CD4-positive, alpha-beta memory T cell (primary cell): ENCODE measurements at regions not wholly inside any gene's neighbourhood (a gene's known extent, or its start where the extent isn't known, plus 50 kb on each side); places are given as distances from the start of the nearest gene placed in this dataset.

Experiments used
- CTCF ChIA-PET: fragments of 350-600 bp; sonication (Branson Sonifier 250); formaldehyde crosslinking; loops from one replicate; lab custom pipeline; 2021; ENCODE audit warnings: inconsistent platforms; ENCODE audit not compliant: partially characterized antibody; lab: Charles Lee
- POLR2A ChIA-PET: fragments of 350-600 bp; sonication (Branson Sonifier 250); formaldehyde crosslinking; loops from one replicate; lab custom pipeline; 2021; ENCODE audit not compliant: partially characterized antibody; lab: Charles Lee
- DNase-seq, 5 donors: peaks; one replicate each; pipeline versions ENCODE4 v3.0.0 to v3.0.0-alpha.2; 2020 to 2022; ENCODE audit warnings: mixed read lengths in 1 of 5
- H3K27ac ChIP-seq: one replicate; pipeline ENCODE4 v1.7.0; 2013; ENCODE audit warnings: low read depth, low read length
- H3K27me3 ChIP-seq: 2 replicates; pipeline ENCODE4 v1.7.0; 2013; ENCODE audit warnings: mild to moderate bottlenecking, low read length, moderate library complexity; ENCODE audit not compliant: insufficient read depth
- H3K36me3 ChIP-seq: 2 replicates; pipeline ENCODE4 v1.7.0; 2013; ENCODE audit warnings: mild to moderate bottlenecking, low read length, moderate library complexity; ENCODE audit not compliant: insufficient read depth
- H3K4me1 ChIP-seq: 2 replicates; pipeline ENCODE4 v1.7.0; 2013; ENCODE audit warnings: mild to moderate bottlenecking, low read length, moderate library complexity; ENCODE audit not compliant: insufficient read depth
- H3K4me3 ChIP-seq, 2 donors: one replicate each; pipeline ENCODE4 v1.7.0; 2013; ENCODE audit warnings: low read length in 2 of 2, mild to moderate bottlenecking in 1 of 2
- H3K9me3 ChIP-seq, 2 donors: one replicate each; pipeline ENCODE4 v1.7.0; 2013; ENCODE audit warnings: low read length in 2 of 2, control low read depth in 1 of 2; ENCODE audit not compliant: control insufficient read depth in 1 of 2
- H3K27ac Mint-ChIP-seq, 7 donors: one replicate each; pipeline ENCODE4 v1.8.0; 2020 to 2021; ENCODE audit warnings: mixed read lengths in 7 of 7, mild to moderate bottlenecking in 6 of 7, inconsistent platforms in 3 of 7, moderate library complexity in 3 of 7
- H3K27me3 Mint-ChIP-seq, 2 donors: one replicate each; pipeline ENCODE4 v1.8.0; 2020 to 2021; ENCODE audit warnings: mixed read lengths in 2 of 2
- H3K36me3 Mint-ChIP-seq, 2 donors: one replicate each; pipeline ENCODE4 v1.8.0; 2020 to 2021; ENCODE audit warnings: mixed read lengths in 2 of 2, inconsistent platforms in 1 of 2, mild to moderate bottlenecking in 1 of 2
- H3K4me1 Mint-ChIP-seq, 4 donors: one replicate each; pipeline ENCODE4 v1.8.0; 2020 to 2021; ENCODE audit warnings: mixed read lengths in 4 of 4, mild to moderate bottlenecking in 1 of 4
- H3K4me3 Mint-ChIP-seq, 8 donors: one replicate each; pipeline ENCODE4 v1.8.0; 2020 to 2021; ENCODE audit warnings: mixed read lengths in 8 of 8, mild to moderate bottlenecking in 7 of 8, moderate library complexity in 6 of 8, inconsistent platforms in 3 of 8
- H3K9me3 Mint-ChIP-seq, 8 donors: one replicate each; pipeline ENCODE4 v1.8.0; 2020 to 2021; ENCODE audit warnings: mixed read lengths in 8 of 8, mild to moderate bottlenecking in 5 of 8, inconsistent platforms in 3 of 8, moderate library complexity in 1 of 8
- intact Hi-C: fragments of 100-400 bp; cut with micrococcal nuclease; formaldehyde crosslinking; loops from one replicate; pipeline ENCODE4 v1.15.1; 2023

- Mint-ChIP-seq H3K27ac (no peak overlapping the region), H3K9me3 (peaks cover 0 to 14% (median 7%) of the 10 kb centered on the region in 8 donors), H3K27me3 (no peaks in the 10 kb centered on the region), H3K4me1 (no peaks in the 10 kb centered on the region), H3K36me3 (no peaks in the 10 kb centered on the region), H3K4me3 (no peak overlapping the region)
- Histone ChIP-seq H3K4me1 (no peaks in the 10 kb centered on the region), H3K36me3 (no peaks in the 10 kb centered on the region), H3K27ac (no peak overlapping the region), H3K9me3 (no peaks in the 10 kb centered on the region), H3K4me3 (no peak overlapping the region), H3K27me3 (no peaks in the 10 kb centered on the region)
- intact Hi-C loops = no loop called here
- ChIA-PET POLR2A (no interaction called here), CTCF (no interaction called here)
- no peak for DNase-seq
Observed at GRCh38 chr1:216907100-216907499, 183.9 kb upstream of the ESRRG start.

- intact Hi-C loops = no loop called here
- no peak for DNase-seq
- ChIA-PET POLR2A (no interaction called here), CTCF (no interaction called here)
- Mint-ChIP-seq H3K4me1 (no peaks in the 10 kb centered on the region), H3K27me3 (no peaks in the 10 kb centered on the region), H3K9me3 (peaks cover 0 to 10% (median 3%) of the 10 kb centered on the region in 8 donors), H3K4me3 (no peak overlapping the region), H3K36me3 (no peaks in the 10 kb centered on the region), H3K27ac (no peak overlapping the region)
- Histone ChIP-seq H3K4me1 (no peaks in the 10 kb centered on the region), H3K4me3 (no peak overlapping the region), H3K27me3 (no peaks in the 10 kb centered on the region), H3K9me3 (no peaks in the 10 kb centered on the region), H3K36me3 (no peaks in the 10 kb centered on the region), H3K27ac (no peak overlapping the region)
Observed at GRCh38 chr1:216905781-216906180, 182.6 kb upstream of the ESRRG start.

- Histone ChIP-seq H3K4me3 (no peak overlapping the region), H3K27ac (no peak overlapping the region), H3K4me1 (no peaks in the 10 kb centered on the region), H3K9me3 (no peaks in the 10 kb centered on the region), H3K27me3 (no peaks in the 10 kb centered on the region), H3K36me3 (no peaks in the 10 kb centered on the region)
- POLR2A ChIA-PET = no interaction called here
- Mint-ChIP-seq H3K36me3 (no peaks in the 10 kb centered on the region), H3K4me3 (no peak overlapping the region), H3K27me3 (no peaks in the 10 kb centered on the region), H3K9me3 (peaks cover 0 to 10% (median 5%) of the 10 kb centered on the region in 8 donors), H3K4me1 (no peaks in the 10 kb centered on the region), H3K27ac (no peak overlapping the region)
- DNase-seq = no peak
- CTCF ChIA-PET = no interaction called here
- intact Hi-C loops = no loop called here
Observed at GRCh38 chr1:216905137-216905536, 181.9 kb upstream of the ESRRG start.

GRCh38 chr1:216904471-216904870 lies 181.2 kb upstream of the ESRRG start:
- H3K4me3 ChIP-seq = no peak overlapping the region
- Mint-ChIP-seq H3K36me3 (no peaks in the 10 kb centered on the region), H3K4me3 (no peak overlapping the region), H3K4me1 (no peaks in the 10 kb centered on the region), H3K9me3 (peaks cover 0 to 10% (median 5%) of the 10 kb centered on the region in 8 donors), H3K27ac (no peak overlapping the region), H3K27me3 (no peaks in the 10 kb centered on the region)
- ChIA-PET CTCF (no interaction called here), POLR2A (no interaction called here)
- no peak for DNase-seq
- H3K27ac ChIP-seq = no peak overlapping the region
- no peaks in the 10 kb centered on the region for H3K9me3 ChIP-seq
- H3K4me1 ChIP-seq = no peaks in the 10 kb centered on the region
- intact Hi-C loops = no loop called here
- H3K36me3 ChIP-seq = no peaks in the 10 kb centered on the region
- no peaks in the 10 kb centered on the region for H3K27me3 ChIP-seq

- H3K27ac ChIP-seq = no peak overlapping the region
- Mint-ChIP-seq H3K4me3 (no peak overlapping the region), H3K9me3 (peaks cover 0 to 10% (median 4%) of the 10 kb centered on the region in 8 donors), H3K36me3 (no peaks in the 10 kb centered on the region), H3K27me3 (no peaks in the 10 kb centered on the region), H3K4me1 (no peaks in the 10 kb centered on the region), H3K27ac (no peak overlapping the region)
- ChIA-PET POLR2A (no interaction called here), CTCF (no interaction called here)
- no peak for DNase-seq
- no peaks in the 10 kb centered on the region for H3K27me3 ChIP-seq
- H3K36me3 ChIP-seq = no peaks in the 10 kb centered on the region
- intact Hi-C loops = no loop called here
- no peak overlapping the region for H3K4me3 ChIP-seq
- H3K9me3 ChIP-seq = no peaks in the 10 kb centered on the region
- H3K4me1 ChIP-seq = no peaks in the 10 kb centered on the region
Observed at GRCh38 chr1:216903382-216903740, 180.1 kb upstream of the ESRRG start.

GRCh38 chr1:216902669-216903381 lies 179.6 kb upstream of the ESRRG start:
- H3K36me3 ChIP-seq = no peaks in the 10 kb centered on the region

GRCh38 chr1:216900116-216900620 lies 176.9 kb upstream of the ESRRG start:
- Mint-ChIP-seq H3K4me1 (no peaks in the 10 kb centered on the region), H3K27ac (no peak overlapping the region), H3K36me3 (no peaks in the 10 kb centered on the region), H3K4me3 (no peak overlapping the region), H3K27me3 (no peaks in the 10 kb centered on the region), H3K9me3 (peaks cover 0 to 8% (median 5%) of the 10 kb centered on the region in 8 donors)
- no peaks in the 10 kb centered on the region for H3K36me3 ChIP-seq
- ChIA-PET POLR2A (no interaction called here), CTCF (no interaction called here)
- DNase-seq = no peak
- no peaks in the 10 kb centered on the region for H3K4me1 ChIP-seq
- intact Hi-C loops = no loop called here
- no peaks in the 10 kb centered on the region for H3K9me3 ChIP-seq
- no peaks in the 10 kb centered on the region for H3K27me3 ChIP-seq
- H3K4me3 ChIP-seq = no peak overlapping the region
- H3K27ac ChIP-seq = no peak overlapping the region

More at GRCh38 chr1:216902669-216903381, 179.6 kb upstream of the ESRRG start:
- Histone ChIP-seq H3K4me3 (no peak overlapping the region), H3K4me1 (no peaks in the 10 kb centered on the region), H3K9me3 (no peaks in the 10 kb centered on the region), H3K27me3 (no peaks in the 10 kb centered on the region), H3K27ac (no peak overlapping the region)
- H3K27ac Mint-ChIP-seq = no peak overlapping the region
- intact Hi-C loops = no loop called here
- ChIA-PET CTCF (no interaction called here), POLR2A (no interaction called here)
- H3K36me3 Mint-ChIP-seq = no peaks in the 10 kb centered on the region
- H3K27me3 Mint-ChIP-seq = no peaks in the 10 kb centered on the region
- H3K4me1 Mint-ChIP-seq = no peaks in the 10 kb centered on the region
- H3K4me3 Mint-ChIP-seq = no peak overlapping the region
- no peak for DNase-seq
- H3K9me3 Mint-ChIP-seq = peaks cover 0 to 10% (median 4%) of the 10 kb centered on the region in 8 donors
